Thyroid gland (tissue), 4 donors: ENCODE measurements at regions not wholly inside any gene's neighbourhood (a gene's known extent, or its start where the extent isn't known, plus 50 kb on each side); places are given as distances from the start of the nearest gene placed in this dataset.

ENCODE experiments used
- DNase-seq, 2 donors: peaks; one replicate each; pipeline ENCODE4 v3.0.0-alpha.2; 2019
- H3K27ac ChIP-seq, 3 donors: fragments of 200-600 bp; sonication (generic); 1 replicate in 2 of 3; 2 replicates in 1 of 3; pipeline ENCODE4 v1.5.1; 2016 to 2019; ENCODE audit warnings: mild to moderate bottlenecking in 1 of 3, moderate library complexity in 1 of 3
- H3K27me3 ChIP-seq: fragments of 200-600 bp; sonication (generic); one replicate; pipeline ENCODE4 v1.5.1; 2019
- H3K36me3 ChIP-seq, 2 donors: fragments of 200-600 bp; sonication (generic); one replicate each; pipeline ENCODE4 v1.5.1; 2016 to 2019
- H3K4me1 ChIP-seq, 2 donors: fragments of 200-600 bp; sonication (generic); one replicate each; pipeline ENCODE4 v1.5.1; 2017 to 2019
- H3K4me3 ChIP-seq, 3 donors: fragments of 200-600 bp; sonication (generic); replicated peaks in 1 of 3; 1 replicate in 2 of 3; 2 replicates in 1 of 3; pipeline ENCODE4 v1.5.1; 2016; ENCODE audit warnings: mild to moderate bottlenecking in 1 of 3
- H3K9me3 ChIP-seq: fragments of 200-600 bp; sonication (generic); one replicate; pipeline ENCODE4 v1.5.1; 2017
- CTCF ChIP-seq, 6 experiments: fragments of 200-600 bp in 3 of 6; fragments of 450-650 bp in 3 of 6; sonication (generic) in 3 of 6; IDR thresholded peaks; one replicate each; pipeline ENCODE4 v1.5.1; 2016 to 2019; ENCODE audit warnings: antibody characterized with exemption in 6 of 6, mild to moderate bottlenecking in 2 of 6, inconsistent platforms in 1 of 6, moderate library complexity in 1 of 6
- POLR2A ChIP-seq, 2 donors: fragments of 450-650 bp; IDR thresholded peaks; one replicate each; pipeline ENCODE4 v1.6.1; 2017; ENCODE audit warnings: antibody characterized with exemption in 2 of 2, mild to moderate bottlenecking in 2 of 2, moderate library complexity in 1 of 2
- WGBS, 2 donors: methylation state at CpG; one replicate each; pipeline ENCODE4 v1.1.5; 2017; 5-methylcytosine and 5-hydroxymethylcytosine counted together
- intact Hi-C: fragments of 100-400 bp; cut with DNase I; formaldehyde crosslinking; loops from one replicate; pipeline ENCODE4 v1.15.1; 2023

GRCh38 chr3:147538034-147538433 is 128.9 kb downstream of the ZIC1 start:
- Histone ChIP-seq H3K27me3 (no peaks in the 10 kb centered on the region), H3K36me3 (no peaks in the 10 kb centered on the region), H3K27ac (no peak overlapping the region), H3K4me1 (no peaks in the 10 kb centered on the region), H3K4me3 (no peak overlapping the region), H3K9me3 (no peaks in the 10 kb centered on the region)
- no peak for DNase-seq
- intact Hi-C loops, result no loop called here
- TF ChIP-seq POLR2A (IDR thresholded peaks at IDR 0.05) (no peak), CTCF (IDR thresholded peaks at IDR 0.05) (no peak)
- 85% methylated on average over 4 of the region's 4 CpGs for WGBS, 2 donors

- Histone ChIP-seq H3K36me3 (no peaks in the 10 kb centered on the region), H3K9me3 (no peaks in the 10 kb centered on the region), H3K4me1 (no peaks in the 10 kb centered on the region), H3K4me3 (no peak overlapping the region), H3K27me3 (no peaks in the 10 kb centered on the region), H3K27ac (no peak overlapping the region)
- DNase-seq, result no peak
- TF ChIP-seq CTCF (IDR thresholded peaks at IDR 0.05) (no peak), POLR2A (IDR thresholded peaks at IDR 0.05) (no peak)
- intact Hi-C loops, result no loop called here
These were observed 131.8 kb downstream of the ZIC1 start for GRCh38 chr3:147540921-147541320.

GRCh38 chr3:147544290-147544689 is 135.1 kb downstream of the ZIC1 start:
- Histone ChIP-seq H3K27me3 (no peaks in the 10 kb centered on the region), H3K4me3 (no peak overlapping the region), H3K4me1 (no peaks in the 10 kb centered on the region), H3K9me3 (no peaks in the 10 kb centered on the region), H3K36me3 (no peaks in the 10 kb centered on the region), H3K27ac (no peak overlapping the region)
- DNase-seq, result no peak
- no peak for TF ChIP-seq CTCF (IDR thresholded peaks at IDR 0.05)
- TF ChIP-seq POLR2A (IDR thresholded peaks at IDR 0.05), result no peak
- intact Hi-C loops, result no loop called here

DNA sequence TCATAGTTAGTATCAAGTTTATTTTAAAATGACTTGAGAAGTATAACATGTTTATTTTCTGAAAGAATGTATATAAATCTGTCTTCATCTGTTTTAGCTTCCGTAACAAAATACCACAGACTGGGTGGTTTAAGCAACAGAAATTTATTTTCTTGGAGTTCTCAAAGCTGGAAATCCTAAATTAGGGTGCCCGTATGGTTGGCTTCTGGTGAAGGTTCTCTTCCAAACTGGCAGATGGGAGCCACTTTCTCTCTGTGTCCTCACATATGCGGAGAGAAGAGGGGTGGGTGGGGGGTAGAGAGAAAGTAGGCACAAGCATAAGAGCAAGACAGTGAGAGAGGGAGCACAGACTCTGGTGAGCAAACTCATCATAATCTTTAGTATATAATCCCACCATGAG is 142.3 kb downstream of the ZIC1 start:
- Histone ChIP-seq H3K9me3 (no peaks in the 10 kb centered on the region), H3K36me3 (no peaks in the 10 kb centered on the region), H3K27ac (no peak overlapping the region), H3K27me3 (no peaks in the 10 kb centered on the region), H3K4me1 (no peaks in the 10 kb centered on the region), H3K4me3 (no peak overlapping the region)
- DNase-seq, result no peak
- 90 to 91% methylated on average over 3 of the region's 3 CpGs for WGBS, 2 donors
- TF ChIP-seq POLR2A (IDR thresholded peaks at IDR 0.05), result no peak
- TF ChIP-seq CTCF (IDR thresholded peaks at IDR 0.05), result no peak
- intact Hi-C loops, result no loop called here

DNA sequence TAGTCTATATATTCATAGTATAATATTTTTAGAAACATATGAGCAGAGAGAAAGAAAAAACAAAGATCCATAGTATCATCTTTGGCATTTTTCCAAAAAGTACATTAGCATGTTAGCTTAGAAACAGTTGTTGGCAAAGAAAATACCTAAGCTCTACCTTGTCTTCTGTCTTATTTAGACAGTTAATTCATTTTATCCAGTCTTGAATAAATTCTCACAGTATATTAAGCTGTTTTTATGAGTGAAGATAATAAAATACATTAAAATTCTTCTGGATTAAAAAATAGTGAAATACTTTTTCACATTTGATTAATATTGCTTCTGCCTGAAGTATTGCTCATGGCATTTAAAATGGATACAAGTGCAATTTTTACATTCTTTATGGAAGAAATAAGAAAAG is 145.2 kb downstream of the ZIC1 start:
- DNase-seq, result no peak
- no peaks in the 10 kb centered on the region for H3K36me3 ChIP-seq
- H3K4me1 ChIP-seq, result no peaks in the 10 kb centered on the region
- no peaks in the 10 kb centered on the region for H3K9me3 ChIP-seq
- no peak overlapping the region for H3K27ac ChIP-seq
- H3K27me3 ChIP-seq, result no peaks in the 10 kb centered on the region
- TF ChIP-seq CTCF (IDR thresholded peaks at IDR 0.05) (no peak), POLR2A (IDR thresholded peaks at IDR 0.05) (no peak)
- intact Hi-C loops, result no loop called here
- H3K4me3 ChIP-seq, result no peak overlapping the region
